ENCODE measurements at regions not wholly inside any gene's neighbourhood (a gene's known extent, or its start where the extent isn't known, plus 50 kb on each side); places are given as distances from the start of the nearest gene placed in this dataset.

DNA sequence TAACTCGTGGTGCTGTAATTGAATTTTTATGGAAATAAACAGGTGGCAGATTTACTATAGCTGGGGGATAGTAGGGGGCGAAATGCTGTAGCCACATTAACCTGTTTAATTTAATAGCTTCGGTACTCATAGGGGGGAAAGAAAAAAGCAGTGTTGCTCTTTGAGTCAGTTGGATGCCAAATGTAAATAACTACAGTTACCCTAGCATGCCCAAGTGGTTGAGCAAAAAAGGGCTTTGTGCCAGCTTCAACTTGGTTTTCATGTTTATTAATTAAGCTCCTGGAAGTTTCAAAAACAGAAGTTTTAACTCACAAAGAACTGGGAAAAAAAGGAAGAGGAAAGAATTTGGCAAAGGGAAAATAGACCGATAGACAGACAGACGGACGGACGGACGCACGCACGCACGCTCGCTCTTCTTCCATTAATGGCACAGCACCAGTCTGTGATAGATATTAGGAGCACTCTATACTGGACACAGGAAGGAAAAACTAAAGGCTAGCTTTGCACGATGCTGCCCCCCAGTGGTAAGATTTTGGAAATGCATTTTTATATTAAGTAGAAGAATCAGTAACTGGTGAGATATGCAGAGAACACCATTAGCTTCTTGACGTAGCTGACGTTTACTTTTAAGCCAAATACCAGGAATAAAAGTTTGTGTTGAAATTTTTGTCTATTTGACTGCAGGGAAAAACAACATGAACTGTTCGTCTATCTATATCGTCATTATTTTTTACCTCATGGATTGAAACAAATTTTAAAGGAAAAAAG is 151.8 kb downstream of the SLC7A11 start:
- TF ChIP-seq, protein P1, sequence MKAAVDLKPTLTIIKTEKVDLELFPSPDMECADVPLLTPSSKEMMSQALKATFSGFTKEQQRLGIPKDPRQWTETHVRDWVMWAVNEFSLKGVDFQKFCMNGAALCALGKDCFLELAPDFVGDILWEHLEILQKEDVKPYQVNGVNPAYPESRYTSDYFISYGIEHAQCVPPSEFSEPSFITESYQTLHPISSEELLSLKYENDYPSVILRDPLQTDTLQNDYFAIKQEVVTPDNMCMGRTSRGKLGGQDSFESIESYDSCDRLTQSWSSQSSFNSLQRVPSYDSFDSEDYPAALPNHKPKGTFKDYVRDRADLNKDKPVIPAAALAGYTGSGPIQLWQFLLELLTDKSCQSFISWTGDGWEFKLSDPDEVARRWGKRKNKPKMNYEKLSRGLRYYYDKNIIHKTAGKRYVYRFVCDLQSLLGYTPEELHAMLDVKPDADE (IDR thresholded peaks at IDR 0.05) = no peak
- TF ChIP-seq POLR2AphosphoS5 (IDR thresholded peaks at IDR 0.05; ENCODE audit: low read depth) (no peak), EZH2 (IDR thresholded peaks at IDR 0.05; ENCODE audit: low read depth, unreplicated experiment) (no peak), EZH2phosphoT487 (IDR thresholded peaks at IDR 0.05; ENCODE audit: unreplicated experiment) (no peak), STAT1 (IDR thresholded peaks at IDR 0.05; ENCODE audit: unreplicated experiment) (no peak), ZNF114 (CRISPR knock-in tag; IDR thresholded peaks at IDR 0.05) (no peak), JUNB (IDR thresholded peaks at IDR 0.05; ENCODE audit: unreplicated experiment) (no peak)
- TF ChIP-seq, protein P2, sequence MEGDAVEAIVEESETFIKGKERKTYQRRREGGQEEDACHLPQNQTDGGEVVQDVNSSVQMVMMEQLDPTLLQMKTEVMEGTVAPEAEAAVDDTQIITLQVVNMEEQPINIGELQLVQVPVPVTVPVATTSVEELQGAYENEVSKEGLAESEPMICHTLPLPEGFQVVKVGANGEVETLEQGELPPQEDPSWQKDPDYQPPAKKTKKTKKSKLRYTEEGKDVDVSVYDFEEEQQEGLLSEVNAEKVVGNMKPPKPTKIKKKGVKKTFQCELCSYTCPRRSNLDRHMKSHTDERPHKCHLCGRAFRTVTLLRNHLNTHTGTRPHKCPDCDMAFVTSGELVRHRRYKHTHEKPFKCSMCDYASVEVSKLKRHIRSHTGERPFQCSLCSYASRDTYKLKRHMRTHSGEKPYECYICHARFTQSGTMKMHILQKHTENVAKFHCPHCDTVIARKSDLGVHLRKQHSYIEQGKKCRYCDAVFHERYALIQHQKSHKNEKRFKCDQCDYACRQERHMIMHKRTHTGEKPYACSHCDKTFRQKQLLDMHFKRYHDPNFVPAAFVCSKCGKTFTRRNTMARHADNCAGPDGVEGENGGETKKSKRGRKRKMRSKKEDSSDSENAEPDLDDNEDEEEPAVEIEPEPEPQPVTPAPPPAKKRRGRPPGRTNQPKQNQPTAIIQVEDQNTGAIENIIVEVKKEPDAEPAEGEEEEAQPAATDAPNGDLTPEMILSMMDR (conservative IDR thresholded peaks at IDR 0.05; ENCODE audit: low read depth in 2 of 2) = peak; percentile 79 to 84
- TF ChIP-seq, protein P3, sequence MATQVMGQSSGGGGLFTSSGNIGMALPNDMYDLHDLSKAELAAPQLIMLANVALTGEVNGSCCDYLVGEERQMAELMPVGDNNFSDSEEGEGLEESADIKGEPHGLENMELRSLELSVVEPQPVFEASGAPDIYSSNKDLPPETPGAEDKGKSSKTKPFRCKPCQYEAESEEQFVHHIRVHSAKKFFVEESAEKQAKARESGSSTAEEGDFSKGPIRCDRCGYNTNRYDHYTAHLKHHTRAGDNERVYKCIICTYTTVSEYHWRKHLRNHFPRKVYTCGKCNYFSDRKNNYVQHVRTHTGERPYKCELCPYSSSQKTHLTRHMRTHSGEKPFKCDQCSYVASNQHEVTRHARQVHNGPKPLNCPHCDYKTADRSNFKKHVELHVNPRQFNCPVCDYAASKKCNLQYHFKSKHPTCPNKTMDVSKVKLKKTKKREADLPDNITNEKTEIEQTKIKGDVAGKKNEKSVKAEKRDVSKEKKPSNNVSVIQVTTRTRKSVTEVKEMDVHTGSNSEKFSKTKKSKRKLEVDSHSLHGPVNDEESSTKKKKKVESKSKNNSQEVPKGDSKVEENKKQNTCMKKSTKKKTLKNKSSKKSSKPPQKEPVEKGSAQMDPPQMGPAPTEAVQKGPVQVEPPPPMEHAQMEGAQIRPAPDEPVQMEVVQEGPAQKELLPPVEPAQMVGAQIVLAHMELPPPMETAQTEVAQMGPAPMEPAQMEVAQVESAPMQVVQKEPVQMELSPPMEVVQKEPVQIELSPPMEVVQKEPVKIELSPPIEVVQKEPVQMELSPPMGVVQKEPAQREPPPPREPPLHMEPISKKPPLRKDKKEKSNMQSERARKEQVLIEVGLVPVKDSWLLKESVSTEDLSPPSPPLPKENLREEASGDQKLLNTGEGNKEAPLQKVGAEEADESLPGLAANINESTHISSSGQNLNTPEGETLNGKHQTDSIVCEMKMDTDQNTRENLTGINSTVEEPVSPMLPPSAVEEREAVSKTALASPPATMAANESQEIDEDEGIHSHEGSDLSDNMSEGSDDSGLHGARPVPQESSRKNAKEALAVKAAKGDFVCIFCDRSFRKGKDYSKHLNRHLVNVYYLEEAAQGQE (IDR thresholded peaks at IDR 0.05; ENCODE audit: unreplicated experiment) = no peak
